LNCAP (cell line): ENCODE measurements at regions not wholly inside any gene's neighbourhood (a gene's known extent, or its start where the extent isn't known, plus 50 kb on each side); places are given as distances from the start of the nearest gene placed in this dataset.

Experiments used
- CTCF ChIP-seq: fragments of 450-650 bp; IDR thresholded peaks from 2 replicates; pipeline ENCODE4 v1.5.1; 2017; ENCODE audit warnings: mild to moderate bottlenecking

- no peak for TF ChIP-seq CTCF
These were observed 395.9 kb downstream of the FUT8 start for GRCh38 chr14:65808390-65808789.

- no peak for TF ChIP-seq CTCF
These were observed 397.8 kb downstream of the FUT8 start for GRCh38 chr14:65810322-65810721.

- no peak for TF ChIP-seq CTCF
These were observed 401.3 kb downstream of the FUT8 start for GRCh38 chr14:65813760-65814384.

GRCh38 chr14:65815127-65815526 is 402.6 kb downstream of the FUT8 start:
- no peak for TF ChIP-seq CTCF

- no peak for TF ChIP-seq CTCF
These were observed 404.5 kb downstream of the FUT8 start for GRCh38 chr14:65817011-65817410.

- no peak for TF ChIP-seq CTCF
These were observed 407.0 kb downstream of the FUT8 start for GRCh38 chr14:65819569-65819968.

GRCh38 chr14:65821224-65821753 is 408.8 kb downstream of the FUT8 start:
- TF ChIP-seq CTCF = no peak
